VCaP (cell line): ENCODE measurements at regions not wholly inside any gene's neighbourhood (a gene's known extent, or its start where the extent isn't known, plus 50 kb on each side); places are given as distances from the start of the nearest gene placed in this dataset.

ENCODE experiments used
- H3K27ac ChIP-seq: fragments of 450-650 bp; 2 replicates; pipeline ENCODE4 v1.5.1; 2017
- CTCF ChIP-seq: fragments of 450-650 bp; conservative IDR thresholded peaks from 2 replicates; pipeline ENCODE4 v1.5.1; 2017; ENCODE audit warnings: mild to moderate bottlenecking, moderate library complexity

GRCh38 chr1:29986986-29987385 lies 736.4 kb downstream of the MATN1 start:
- H3K27ac ChIP-seq: no peak overlapping the region
- TF ChIP-seq CTCF: no peak

DNA sequence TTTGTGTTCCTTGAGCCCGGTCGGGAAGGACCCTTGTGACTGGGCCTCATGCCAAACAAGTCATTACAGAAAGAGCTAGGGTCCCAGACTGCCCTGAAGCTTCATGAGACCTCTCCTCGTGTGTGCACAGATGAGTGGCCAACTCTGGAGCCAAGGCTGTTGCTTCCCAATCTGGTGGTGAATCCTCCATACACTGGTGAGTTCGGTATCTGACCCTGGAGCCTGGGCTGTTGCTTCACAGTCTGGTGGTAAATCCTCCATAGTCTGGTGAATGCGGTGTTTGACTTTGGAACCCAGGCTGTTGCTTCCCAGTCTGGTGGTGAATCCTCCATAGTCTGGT lies 737.8 kb downstream of the MATN1 start:
- H3K27ac ChIP-seq: peak overlapping the region; percentile 21
- no peak for TF ChIP-seq CTCF

- TF ChIP-seq CTCF: no peak
- H3K27ac ChIP-seq: peak overlapping the region; percentile 21
Measured at GRCh38 chr1:29984862-29985605, 738.4 kb downstream of the MATN1 start.

DNA sequence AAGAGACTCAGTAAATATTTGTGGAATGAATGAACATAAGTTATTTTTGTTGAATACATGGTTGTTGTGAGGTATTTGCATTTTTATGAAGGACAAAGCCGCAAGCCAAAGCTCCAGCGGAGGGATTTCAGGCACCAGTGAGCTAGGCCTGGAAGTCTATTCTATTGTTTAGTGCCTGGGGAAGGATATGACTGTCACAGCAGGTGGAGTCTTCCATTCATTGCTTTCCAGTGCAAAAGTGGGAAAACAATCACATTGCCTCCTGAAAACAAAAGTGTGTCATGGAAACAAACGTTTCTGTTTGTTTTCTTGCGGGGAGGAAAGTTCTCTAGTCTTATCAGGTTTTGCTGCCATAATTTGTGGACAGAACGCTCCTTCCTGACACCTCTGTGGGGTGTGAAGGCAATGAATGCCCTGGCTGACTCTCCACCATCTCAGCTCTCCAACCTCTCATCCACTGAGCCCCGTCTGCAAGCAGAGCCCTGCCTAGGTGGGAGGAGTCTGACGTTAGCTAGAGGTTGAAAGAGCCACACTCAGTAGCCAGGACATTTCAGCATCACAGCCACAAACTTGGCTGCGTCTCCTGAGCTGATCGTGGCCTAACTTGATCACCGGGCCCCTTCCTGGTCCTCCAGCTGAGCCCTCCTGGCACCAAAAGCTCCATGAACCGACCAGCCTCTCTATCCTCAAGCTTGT lies 739.1 kb downstream of the MATN1 start:
- TF ChIP-seq CTCF: no peak
- peak overlapping the region; percentile 21; the same call in 1 of the 2 replicates for H3K27ac ChIP-seq

DNA sequence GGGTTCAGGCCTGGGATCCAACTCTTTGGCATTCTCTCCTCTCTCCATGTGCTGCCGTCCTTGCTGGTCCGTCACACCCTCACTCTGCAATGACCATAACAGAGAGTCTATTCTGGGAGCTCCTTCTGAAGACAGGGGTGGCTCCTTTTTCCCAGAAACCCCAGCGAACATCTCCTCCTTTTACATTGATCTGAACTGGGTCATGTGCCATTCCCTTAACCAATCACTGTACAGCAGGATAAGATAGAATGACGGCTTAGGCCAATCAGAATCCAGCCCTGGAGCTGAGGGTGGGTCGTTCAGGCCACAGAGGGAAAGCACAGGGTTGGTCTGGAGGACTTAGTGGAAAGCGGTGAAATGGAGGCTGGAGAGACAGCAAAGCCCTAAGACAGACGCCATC lies 740.1 kb downstream of the MATN1 start:
- no peak for TF ChIP-seq CTCF
- no peak overlapping the region for H3K27ac ChIP-seq

DNA sequence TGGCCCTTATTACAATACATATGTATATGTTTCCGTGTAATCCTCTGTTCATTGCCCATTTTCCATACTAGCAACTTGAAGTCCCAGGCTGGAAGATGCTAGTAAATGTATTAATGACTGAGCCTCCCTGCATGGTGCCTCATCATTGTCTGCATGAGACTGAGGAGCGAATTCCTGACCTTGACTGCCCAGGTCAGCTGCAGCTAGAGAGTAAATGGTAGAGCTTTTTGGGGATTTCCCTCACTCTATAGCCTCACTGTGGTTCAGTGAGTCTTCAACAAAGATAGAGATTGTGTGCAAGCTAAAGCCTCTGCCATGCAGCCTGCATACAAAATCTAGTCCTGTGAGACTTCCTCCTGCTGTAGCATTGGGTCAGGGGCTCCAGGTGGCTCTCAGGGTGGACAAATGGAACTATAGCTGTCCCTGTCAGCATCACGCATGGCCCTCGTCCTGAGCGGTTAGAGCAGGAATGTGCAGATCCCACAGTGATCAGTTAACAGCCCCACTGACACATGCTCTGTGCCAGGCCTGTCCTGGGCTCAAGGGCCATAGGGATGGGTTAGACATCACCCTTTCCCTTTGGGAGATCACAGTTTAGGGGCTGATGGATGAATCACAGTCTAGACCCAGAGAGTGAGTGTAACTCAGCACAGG lies 741.7 kb downstream of the MATN1 start:
- H3K27ac ChIP-seq: no peak overlapping the region
- no peak for TF ChIP-seq CTCF

- no peak for TF ChIP-seq CTCF
- H3K27ac ChIP-seq: no peak overlapping the region
Measured at GRCh38 chr1:29977550-29977949, 741.2 kb downstream of the PTPRU start.
